Adrenal gland (tissue), 9 donors: ENCODE measurements at regions not wholly inside any gene's neighbourhood (a gene's known extent, or its start where the extent isn't known, plus 50 kb on each side); places are given as distances from the start of the nearest gene placed in this dataset.

Experiments
- DNase-seq, 7 donors: peaks; one replicate each; pipeline ENCODE4 v3.0.0-alpha.2; 2019 to 2020
- H3K27ac ChIP-seq, 5 donors: fragments of 200-600 bp; sonication (generic) in 4 of 5; 1 replicate in 3 of 5; 2 replicates in 2 of 5; pipeline versions ENCODE4 v1.5.1 to v1.8.0; 2016 to 2020; ENCODE audit warnings: mild to moderate bottlenecking in 1 of 5
- H3K27me3 ChIP-seq: fragments of 200-600 bp; 2 replicates; pipeline ENCODE4 v1.8.0; 2021
- H3K36me3 ChIP-seq, 2 donors: fragments of 200-600 bp; replicated peaks in 1 of 2; 1 replicate in 1 of 2; 2 replicates in 1 of 2; pipeline versions ENCODE4 v1.5.1 to v1.8.0; 2018 to 2022
- H3K4me1 ChIP-seq, 2 donors: fragments of 200-600 bp; replicated peaks in 1 of 2; 1 replicate in 1 of 2; 2 replicates in 1 of 2; pipeline versions ENCODE4 v1.5.1 to v1.8.0; 2018 to 2021
- H3K4me3 ChIP-seq, 4 donors: fragments of 200-600 bp; sonication (generic) in 3 of 4; one replicate each; pipeline ENCODE4 v1.5.1; 2016 to 2018
- H3K9me3 ChIP-seq, 3 donors: fragments of 200-600 bp; sonication (generic) in 1 of 3; replicated peaks in 1 of 3; 1 replicate in 2 of 3; 2 replicates in 1 of 3; pipeline versions ENCODE4 v1.5.1 to v1.8.0; 2016 to 2021
- POLR2A ChIP-seq, 2 donors: fragments of 450-650 bp; IDR thresholded peaks; one replicate each; pipeline ENCODE4 v1.6.1; 2017; ENCODE audit warnings: antibody characterized with exemption in 2 of 2, mild to moderate bottlenecking in 2 of 2, moderate library complexity in 1 of 2
- WGBS, 4 donors: extraction: QIAGEN DNeasy Blood & Tissue Kit in 2 of 4; methylation state at CpG; one replicate each; pipeline versions ENCODE4 v1.1.5 to v1.1.7; 2013 to 2017; 5-methylcytosine and 5-hydroxymethylcytosine counted together
- intact Hi-C, 2 donors: fragments of 100-400 bp; cut with DNase I; formaldehyde crosslinking; loops; one replicate each; pipeline versions ENCODE4 v1.14.1 to v1.15.0; 2022 to 2023
- TF ChIP-seq, protein P1 (sequence below), 6 experiments: fragments of 450-650 bp in 4 of 6; fragments of 200-600 bp in 2 of 6; sonication (generic) in 1 of 6; IDR thresholded peaks; 1 replicate in 5 of 6; 2 replicates in 1 of 6; pipeline versions ENCODE4 v1.5.1 to v1.8.0; 2016 to 2021; ENCODE audit warnings: antibody characterized with exemption in 6 of 6, mild to moderate bottlenecking in 2 of 6, moderate library complexity in 1 of 6
- donor health status: healthy with polysubstance abuse.
- donor health status: Bipolar disorder and iron deficiency.
- donor health status: DM: yes; HTN: yes; CAD: no.
- donor health status: DM: no; HTN: no; CAD: no.
- donor health status: DM: no; HTN: no; CAD: no.

DNA sequence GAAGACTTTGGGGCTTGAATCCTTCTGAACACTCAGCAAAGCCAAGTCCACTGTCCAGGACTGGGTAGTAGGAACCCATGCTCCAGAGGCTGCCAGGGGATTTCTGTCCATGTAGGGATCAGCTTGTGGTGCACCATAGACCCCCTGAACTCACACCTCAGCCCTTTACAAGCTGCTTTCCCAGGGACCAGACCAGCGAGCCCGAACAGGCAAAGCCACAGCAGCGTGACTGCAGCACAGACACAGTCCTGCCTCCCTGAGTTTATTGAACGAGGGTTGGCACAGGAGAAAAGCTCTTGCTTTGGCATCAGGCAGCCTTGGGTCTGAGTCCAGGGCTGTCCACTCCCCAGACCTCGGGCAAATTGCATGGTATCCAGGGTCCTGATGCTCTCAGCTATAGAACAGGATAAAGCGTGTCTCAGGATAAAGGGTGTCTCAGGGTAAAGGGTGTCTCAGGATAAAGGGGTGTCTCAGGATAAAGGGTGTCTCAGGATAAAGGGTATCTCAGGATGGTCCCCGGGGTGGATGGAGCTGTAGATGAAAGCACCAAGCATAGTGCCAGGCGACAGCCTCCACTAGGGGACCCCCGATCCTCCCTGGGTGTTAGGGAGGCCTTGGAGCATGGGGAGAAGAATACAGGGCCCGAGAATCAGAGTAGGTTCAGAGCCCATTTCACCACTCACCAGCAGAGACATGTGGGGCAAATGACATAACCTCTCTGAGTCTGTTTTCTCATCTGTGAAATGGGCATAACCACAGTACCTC is 648.8 kb downstream of the NPHP4 start:
- no peaks in the 10 kb centered on the region for H3K36me3 ChIP-seq
- 69 to 77% (median 75%) methylated on average over 6 to 10 of the region's 10 CpGs for WGBS, 4 donors
- no peak for DNase-seq
- no peak overlapping the region for H3K27ac ChIP-seq
- TF ChIP-seq, protein P1, sequence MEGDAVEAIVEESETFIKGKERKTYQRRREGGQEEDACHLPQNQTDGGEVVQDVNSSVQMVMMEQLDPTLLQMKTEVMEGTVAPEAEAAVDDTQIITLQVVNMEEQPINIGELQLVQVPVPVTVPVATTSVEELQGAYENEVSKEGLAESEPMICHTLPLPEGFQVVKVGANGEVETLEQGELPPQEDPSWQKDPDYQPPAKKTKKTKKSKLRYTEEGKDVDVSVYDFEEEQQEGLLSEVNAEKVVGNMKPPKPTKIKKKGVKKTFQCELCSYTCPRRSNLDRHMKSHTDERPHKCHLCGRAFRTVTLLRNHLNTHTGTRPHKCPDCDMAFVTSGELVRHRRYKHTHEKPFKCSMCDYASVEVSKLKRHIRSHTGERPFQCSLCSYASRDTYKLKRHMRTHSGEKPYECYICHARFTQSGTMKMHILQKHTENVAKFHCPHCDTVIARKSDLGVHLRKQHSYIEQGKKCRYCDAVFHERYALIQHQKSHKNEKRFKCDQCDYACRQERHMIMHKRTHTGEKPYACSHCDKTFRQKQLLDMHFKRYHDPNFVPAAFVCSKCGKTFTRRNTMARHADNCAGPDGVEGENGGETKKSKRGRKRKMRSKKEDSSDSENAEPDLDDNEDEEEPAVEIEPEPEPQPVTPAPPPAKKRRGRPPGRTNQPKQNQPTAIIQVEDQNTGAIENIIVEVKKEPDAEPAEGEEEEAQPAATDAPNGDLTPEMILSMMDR (IDR thresholded peaks at IDR 0.05), result no peak
- no peak for TF ChIP-seq POLR2A (IDR thresholded peaks at IDR 0.05)
- intact Hi-C loops, result no loop called here
- H3K27me3 ChIP-seq, result no peaks in the 10 kb centered on the region
- no peak overlapping the region for H3K4me3 ChIP-seq
- no peaks in the 10 kb centered on the region for H3K4me1 ChIP-seq
- H3K9me3 ChIP-seq, result no peaks in the 10 kb centered on the region

DNA sequence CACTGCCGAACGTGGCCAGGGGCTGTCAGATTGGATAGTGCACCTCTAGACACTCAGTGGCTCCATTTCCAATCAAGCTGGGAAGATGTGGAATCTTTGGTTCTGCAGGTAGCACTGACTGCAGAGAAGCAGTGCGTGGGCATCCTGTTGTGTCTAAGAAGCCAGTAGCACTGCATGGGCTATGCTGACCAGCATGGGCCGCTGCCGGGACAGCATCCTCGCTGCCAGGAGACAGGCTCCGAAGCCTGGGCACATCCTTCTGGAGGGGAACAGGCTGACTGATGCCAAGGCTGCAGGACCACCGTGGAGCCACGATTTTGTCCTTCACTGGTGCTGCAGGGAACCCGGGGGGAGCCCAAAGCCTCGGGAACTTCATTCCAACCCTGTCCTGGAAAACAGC is 649.4 kb downstream of the NPHP4 start:
- Histone ChIP-seq H3K9me3 (no peaks in the 10 kb centered on the region), H3K4me3 (no peak overlapping the region), H3K27ac (no peak overlapping the region), H3K36me3 (no peaks in the 10 kb centered on the region), H3K27me3 (no peaks in the 10 kb centered on the region), H3K4me1 (no peaks in the 10 kb centered on the region)
- no peak for TF ChIP-seq POLR2A (IDR thresholded peaks at IDR 0.05)
- TF ChIP-seq, protein P1 (IDR thresholded peaks at IDR 0.05), result no peak
- no peak for DNase-seq
- intact Hi-C loops, result no loop called here
- 55 to 77% (median 69%) methylated on average over 5 to 11 of the region's 11 CpGs for WGBS, 4 donors

DNA sequence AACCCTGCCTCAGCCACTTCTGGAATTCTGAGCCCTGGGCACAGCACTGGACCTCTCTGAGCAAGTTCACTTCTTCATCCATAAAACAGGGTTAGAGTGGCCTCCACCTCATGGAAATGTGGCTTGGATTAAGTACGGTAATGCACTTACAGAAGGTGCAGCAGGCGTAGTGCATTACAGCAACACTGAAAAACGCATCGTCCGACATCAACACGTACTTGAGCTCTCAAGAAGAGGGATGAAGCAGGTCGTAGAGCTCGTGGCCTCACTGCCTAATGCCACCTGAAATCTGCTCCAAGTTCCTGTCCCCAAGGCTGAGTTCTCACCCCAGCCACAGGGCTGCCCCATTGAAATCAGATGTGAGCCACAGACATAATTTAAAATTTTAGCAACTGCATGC is 650.1 kb downstream of the NPHP4 start:
- no peaks in the 10 kb centered on the region for H3K27me3 ChIP-seq
- no peaks in the 10 kb centered on the region for H3K4me1 ChIP-seq
- no peaks in the 10 kb centered on the region for H3K36me3 ChIP-seq
- H3K4me3 ChIP-seq, result no peak overlapping the region
- DNase-seq, result no peak
- intact Hi-C loops, result no loop called here
- no peak overlapping the region for H3K27ac ChIP-seq
- H3K9me3 ChIP-seq, result no peaks in the 10 kb centered on the region
- TF ChIP-seq POLR2A (IDR thresholded peaks at IDR 0.05), result no peak
- TF ChIP-seq, protein P1 (IDR thresholded peaks at IDR 0.05), result no peak
- WGBS, 4 donors, result 67 to 83% (median 80%) methylated on average over 8 of the region's 8 CpGs

DNA sequence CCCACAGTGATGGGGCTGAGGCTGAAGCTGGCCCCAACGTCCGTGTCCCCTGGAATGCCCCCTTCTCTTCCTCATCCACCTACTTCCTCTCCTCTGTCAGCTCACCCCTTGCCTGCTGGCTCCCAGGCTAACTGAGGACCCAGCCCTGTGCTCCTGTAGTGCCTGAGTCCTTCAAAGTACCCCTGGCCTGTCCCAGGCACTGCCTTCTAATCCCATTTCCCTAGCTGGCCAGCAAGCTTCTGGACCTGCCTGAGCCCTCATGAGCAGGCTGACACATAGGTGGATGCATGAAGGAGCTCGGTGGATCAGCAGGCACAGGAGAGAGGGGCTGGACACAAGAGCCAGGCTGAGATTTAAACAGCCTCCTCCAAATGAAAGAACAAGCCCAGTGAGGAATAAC is 650.8 kb downstream of the NPHP4 start:
- Histone ChIP-seq H3K4me3 (no peak overlapping the region), H3K27me3 (no peaks in the 10 kb centered on the region), H3K27ac (no peak overlapping the region), H3K4me1 (no peaks in the 10 kb centered on the region), H3K9me3 (no peaks in the 10 kb centered on the region), H3K36me3 (no peaks in the 10 kb centered on the region)
- DNase-seq, result no peak
- WGBS, 4 donors, result 50 to 60% (median 55%) methylated on average over 3 of the region's 3 CpGs
- intact Hi-C loops, result no loop called here
- TF ChIP-seq, protein P1 (IDR thresholded peaks at IDR 0.05), result no peak
- TF ChIP-seq POLR2A (IDR thresholded peaks at IDR 0.05), result no peak
